ENCODE measurements at regions not wholly inside any gene's neighbourhood (a gene's known extent, or its start where the extent isn't known, plus 50 kb on each side); places are given as distances from the start of the nearest gene placed in this dataset.

GRCh38 chr20:24851346-24852019 is 97.6 kb upstream of the CST7 start:
- TF ChIP-seq EZH2phosphoT487 (IDR thresholded peaks at IDR 0.05), result no peak
- TF ChIP-seq EZH2 (IDR thresholded peaks at IDR 0.05), result no peak
- no peak for TF ChIP-seq CTCF (IDR thresholded peaks at IDR 0.05)

Data from neural progenitor cell (in vitro differentiated cells).